ENCODE measurements at regions not wholly inside any gene's neighbourhood (a gene's known extent, or its start where the extent isn't known, plus 50 kb on each side); places are given as distances from the start of the nearest gene placed in this dataset.

DNA sequence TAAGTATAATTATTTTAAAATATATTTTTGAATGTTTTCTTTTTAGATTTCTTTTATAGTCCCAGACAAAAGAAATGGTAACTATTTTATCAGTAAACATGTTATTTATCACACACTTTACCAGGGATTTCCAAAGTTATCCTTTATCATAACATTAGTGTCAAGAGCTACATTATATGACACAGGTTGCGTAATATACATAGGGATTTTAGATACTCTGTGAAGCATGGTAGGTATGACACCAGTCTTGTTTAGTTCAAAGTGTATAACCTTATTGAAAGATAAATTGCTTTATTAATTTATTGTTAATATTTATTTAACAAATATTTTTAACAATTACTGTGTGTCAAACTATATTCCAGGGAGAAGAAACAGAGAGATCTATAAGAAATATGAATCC is 163.3 kb upstream of the PABPC4L start:
- TF ChIP-seq, protein P1, sequence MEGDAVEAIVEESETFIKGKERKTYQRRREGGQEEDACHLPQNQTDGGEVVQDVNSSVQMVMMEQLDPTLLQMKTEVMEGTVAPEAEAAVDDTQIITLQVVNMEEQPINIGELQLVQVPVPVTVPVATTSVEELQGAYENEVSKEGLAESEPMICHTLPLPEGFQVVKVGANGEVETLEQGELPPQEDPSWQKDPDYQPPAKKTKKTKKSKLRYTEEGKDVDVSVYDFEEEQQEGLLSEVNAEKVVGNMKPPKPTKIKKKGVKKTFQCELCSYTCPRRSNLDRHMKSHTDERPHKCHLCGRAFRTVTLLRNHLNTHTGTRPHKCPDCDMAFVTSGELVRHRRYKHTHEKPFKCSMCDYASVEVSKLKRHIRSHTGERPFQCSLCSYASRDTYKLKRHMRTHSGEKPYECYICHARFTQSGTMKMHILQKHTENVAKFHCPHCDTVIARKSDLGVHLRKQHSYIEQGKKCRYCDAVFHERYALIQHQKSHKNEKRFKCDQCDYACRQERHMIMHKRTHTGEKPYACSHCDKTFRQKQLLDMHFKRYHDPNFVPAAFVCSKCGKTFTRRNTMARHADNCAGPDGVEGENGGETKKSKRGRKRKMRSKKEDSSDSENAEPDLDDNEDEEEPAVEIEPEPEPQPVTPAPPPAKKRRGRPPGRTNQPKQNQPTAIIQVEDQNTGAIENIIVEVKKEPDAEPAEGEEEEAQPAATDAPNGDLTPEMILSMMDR (IDR thresholded peaks at IDR 0.05; ENCODE audit: borderline replicate concordance, insufficient read depth, low read depth, low read length) = no peak
- no peak overlapping the region for H3K4me3 ChIP-seq (ENCODE audit: low read depth, low read length)

DNA sequence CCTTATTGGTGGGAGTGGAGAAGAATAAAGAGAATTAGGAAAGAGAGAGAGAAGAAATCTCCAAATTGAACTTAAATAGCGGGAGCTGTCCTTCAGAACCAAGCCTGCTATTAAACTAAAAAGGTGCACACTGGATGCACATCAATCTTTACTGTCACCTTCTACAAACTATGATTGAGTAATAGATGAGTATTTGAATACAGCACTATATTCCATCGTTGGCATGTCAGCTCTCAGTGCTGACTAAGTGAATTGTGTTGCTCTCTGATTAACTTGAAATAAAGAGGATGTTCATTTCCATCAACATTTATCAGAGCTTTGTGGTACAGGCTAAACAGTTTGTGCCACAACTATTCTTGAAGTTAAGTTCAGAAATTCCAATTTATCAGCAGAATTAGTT is 143.7 kb upstream of the PABPC4L start:
- TF ChIP-seq, protein P1 (IDR thresholded peaks at IDR 0.05; ENCODE audit: borderline replicate concordance, insufficient read depth, low read depth, low read length) = no peak
- no peak overlapping the region for H3K4me3 ChIP-seq (ENCODE audit: low read depth, low read length)

DNA sequence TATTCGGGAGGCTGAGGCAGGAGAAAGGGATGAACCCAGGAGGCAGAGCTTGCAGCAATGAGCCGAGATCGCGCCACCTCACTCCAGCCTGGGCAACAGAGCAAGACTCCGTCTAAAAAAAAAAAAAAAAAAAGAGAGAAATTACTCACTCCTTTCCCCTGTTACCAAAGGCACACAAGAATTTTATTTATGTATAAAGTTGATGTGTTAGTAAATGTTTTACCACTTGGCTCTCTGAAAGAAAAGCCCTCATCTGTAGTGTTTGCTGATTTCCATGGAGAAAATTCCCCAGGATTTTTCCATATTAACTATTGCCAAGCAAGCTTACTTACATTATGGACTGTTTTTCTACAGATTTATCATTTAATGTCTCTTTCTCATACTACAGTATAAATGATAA is 142.1 kb upstream of the PABPC4L start:
- H3K4me3 ChIP-seq (ENCODE audit: low read depth, low read length) = no peak overlapping the region
- TF ChIP-seq, protein P1 (IDR thresholded peaks at IDR 0.05; ENCODE audit: borderline replicate concordance, insufficient read depth, low read depth, low read length) = no peak

DNA sequence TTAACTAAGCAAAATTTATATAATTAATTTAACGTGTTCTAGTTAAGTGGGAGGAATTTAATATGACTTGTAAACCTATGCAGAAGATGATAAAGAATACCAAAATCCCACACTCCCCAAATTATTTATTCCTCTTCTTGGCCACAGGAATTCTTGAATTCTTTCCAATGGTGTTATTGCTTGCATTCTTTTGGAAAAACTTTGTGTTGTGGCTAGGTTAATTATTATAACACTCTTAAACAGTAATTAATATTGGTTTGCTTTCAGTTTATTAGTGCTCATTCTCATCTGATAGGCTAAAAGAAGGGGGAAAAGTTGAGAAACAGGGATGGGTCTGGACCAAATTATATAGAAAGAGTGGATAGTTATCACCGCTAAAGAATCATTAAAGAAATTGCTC is 141.5 kb upstream of the PABPC4L start:
- TF ChIP-seq, protein P1 (IDR thresholded peaks at IDR 0.05; ENCODE audit: borderline replicate concordance, insufficient read depth, low read depth, low read length) = no peak
- H3K4me3 ChIP-seq (ENCODE audit: low read depth, low read length) = no peak overlapping the region

DNA sequence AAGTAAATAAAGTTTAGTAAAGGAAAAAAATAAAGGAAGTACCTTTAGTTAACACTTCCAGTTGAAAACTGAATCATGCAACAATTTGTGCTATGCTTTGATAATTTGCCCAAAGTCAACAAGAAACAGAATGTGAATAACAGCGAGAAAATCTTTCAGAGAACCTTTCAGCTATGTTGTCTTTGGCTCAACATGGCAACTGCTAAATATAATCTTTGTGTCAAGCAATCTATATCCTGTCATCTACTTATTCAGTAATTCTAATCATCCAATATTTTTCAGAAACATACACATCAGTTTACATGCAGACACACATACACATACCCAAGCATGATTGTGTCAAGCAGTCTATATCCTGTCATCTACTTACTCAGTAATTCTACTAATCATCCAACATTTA is 136.0 kb upstream of the PABPC4L start:
- no peak overlapping the region for H3K4me3 ChIP-seq (ENCODE audit: low read depth, low read length)
- TF ChIP-seq, protein P1 (IDR thresholded peaks at IDR 0.05; ENCODE audit: borderline replicate concordance, insufficient read depth, low read depth, low read length) = no peak

DNA sequence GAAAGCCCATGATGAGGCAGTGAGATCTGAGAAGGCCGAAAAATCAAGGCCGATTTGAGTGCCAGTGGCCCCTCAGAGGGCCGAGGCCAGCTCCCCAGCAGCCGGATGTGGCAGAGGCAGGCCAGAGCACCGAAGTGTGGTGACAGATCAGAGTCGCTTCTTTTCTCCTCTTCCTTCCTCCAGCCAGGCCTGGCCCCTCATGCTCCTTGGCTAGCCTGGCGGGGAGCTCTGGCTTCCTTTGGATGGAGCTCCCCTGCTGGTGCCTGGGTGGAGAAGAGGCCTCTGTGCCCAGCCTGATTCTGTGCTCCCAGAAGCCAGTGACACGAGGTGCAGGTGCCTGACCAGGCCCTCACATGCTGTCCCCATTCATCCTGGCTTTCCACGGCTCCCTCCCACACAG is 127.2 kb upstream of the PABPC4L start:
- H3K4me3 ChIP-seq (ENCODE audit: low read depth, low read length) = no peak overlapping the region
- TF ChIP-seq, protein P1 (IDR thresholded peaks at IDR 0.05; ENCODE audit: borderline replicate concordance, insufficient read depth, low read depth, low read length) = no peak

DNA sequence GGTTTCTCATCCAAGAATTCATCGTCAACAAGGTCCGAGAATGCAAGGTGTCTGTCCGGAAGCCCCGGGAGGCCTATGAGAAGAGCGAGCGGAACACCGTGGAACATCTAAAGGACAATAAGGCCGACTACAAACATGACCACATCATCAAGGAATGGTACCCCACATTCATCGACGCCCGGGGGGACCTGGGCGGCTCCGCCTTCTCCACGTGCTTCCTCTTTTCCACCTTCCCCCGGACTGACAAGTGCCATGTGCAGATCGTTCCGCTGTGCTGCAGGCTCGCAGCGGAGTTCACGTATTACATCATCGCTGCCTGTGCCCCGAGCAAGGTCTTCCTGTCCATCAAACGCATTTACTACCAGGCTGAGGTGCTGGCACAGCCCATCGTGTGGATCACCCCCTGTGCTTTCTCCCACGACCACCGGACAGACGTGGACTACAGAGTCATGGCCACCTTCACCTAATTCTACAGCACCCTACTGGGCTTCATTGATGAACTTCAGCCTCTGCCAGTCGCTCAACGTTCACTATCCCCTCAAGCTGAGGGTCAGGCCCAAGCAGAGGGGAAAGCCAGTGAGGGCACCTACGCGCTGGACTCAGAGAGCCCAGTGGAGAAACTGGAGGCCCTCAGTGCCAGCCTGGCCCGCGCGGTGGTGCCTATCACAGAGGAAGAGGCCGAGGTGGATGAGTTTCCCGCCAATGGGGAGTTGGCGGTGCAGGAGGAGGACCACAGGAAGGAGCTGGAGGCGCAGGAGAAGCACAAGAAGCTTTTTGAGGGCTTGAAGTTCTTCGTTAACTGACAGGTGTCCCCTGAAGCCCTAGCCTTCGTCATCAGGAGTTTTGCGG is 125.9 kb upstream of the PABPC4L start:
- TF ChIP-seq, protein P1 (IDR thresholded peaks at IDR 0.05; ENCODE audit: borderline replicate concordance, insufficient read depth, low read depth, low read length) = no peak
- no peak overlapping the region for H3K4me3 ChIP-seq (ENCODE audit: low read depth, low read length)

All from GM12875 (cell line).